CD4-positive, CD25-positive, alpha-beta regulatory T cell (primary cell): ENCODE measurements at regions not wholly inside any gene's neighbourhood (a gene's known extent, or its start where the extent isn't known, plus 50 kb on each side); places are given as distances from the start of the nearest gene placed in this dataset.
A peak's percentile ranks its signal among the peaks of the same experiment; 100 is the strongest.

Source experiments
- ATAC-seq, 2 donors: fragments of 150-1000 bp; cut with Tn5 transposase; one replicate each; pipeline ENCODE4 v1.10.0; 2021; ENCODE audit warnings: low read depth in 2 of 2, moderate number of reproducible peaks in 2 of 2, moderate library complexity in 1 of 2
- DNase-seq, 3 donors: peaks; one replicate each; pipeline versions ENCODE4 v3.0.0 to v3.0.0-alpha.2; 2012 to 2022; ENCODE audit warnings: mixed read lengths in 1 of 3
- H3K27ac ChIP-seq: one replicate; pipeline ENCODE4 v1.7.0; 2013; ENCODE audit warnings: mild to moderate bottlenecking, low read length; ENCODE audit not compliant: insufficient read depth, poor library complexity, severe bottlenecking
- H3K27me3 ChIP-seq: one replicate; pipeline ENCODE4 v1.7.0; 2013; ENCODE audit warnings: low read length; ENCODE audit not compliant: control insufficient read depth, insufficient read depth
- H3K36me3 ChIP-seq: one replicate; pipeline ENCODE4 v1.7.0; 2013; ENCODE audit warnings: mild to moderate bottlenecking, low read length, moderate library complexity; ENCODE audit not compliant: control insufficient read depth, insufficient read depth
- H3K4me1 ChIP-seq: 2 replicates; pipeline ENCODE4 v1.7.0; 2013; ENCODE audit warnings: mild to moderate bottlenecking, low read length; ENCODE audit not compliant: insufficient read depth, control insufficient read depth, poor library complexity, severe bottlenecking
- H3K4me3 ChIP-seq: one replicate; pipeline ENCODE4 v1.7.0; 2013; ENCODE audit warnings: low read depth, mild to moderate bottlenecking, low read length, moderate library complexity
- H3K9me3 ChIP-seq, 2 experiments: 1 replicate in 1 of 2; 2 replicates in 1 of 2; pipeline ENCODE4 v1.7.0; 2013; ENCODE audit warnings: low read length in 2 of 2, mild to moderate bottlenecking in 1 of 2, moderate library complexity in 1 of 2; ENCODE audit not compliant: control insufficient read depth in 2 of 2
- H3K27ac Mint-ChIP-seq, 3 donors: one replicate each; pipeline ENCODE4 v1.8.0; 2020 to 2022; ENCODE audit warnings: mild to moderate bottlenecking in 3 of 3, mixed read lengths in 3 of 3, moderate library complexity in 2 of 3
- H3K27me3 Mint-ChIP-seq: one replicate; pipeline ENCODE4 v1.8.0; 2022; ENCODE audit warnings: mild to moderate bottlenecking, mixed read lengths
- H3K36me3 Mint-ChIP-seq: one replicate; pipeline ENCODE4 v1.8.0; 2020; ENCODE audit warnings: mixed read lengths
- H3K4me1 Mint-ChIP-seq, 4 donors: one replicate each; pipeline ENCODE4 v1.8.0; 2020 to 2022; ENCODE audit warnings: mixed read lengths in 4 of 4, mild to moderate bottlenecking in 1 of 4
- H3K4me3 Mint-ChIP-seq, 4 donors: one replicate each; pipeline ENCODE4 v1.8.0; 2020 to 2022; ENCODE audit warnings: mild to moderate bottlenecking in 4 of 4, mixed read lengths in 4 of 4, moderate library complexity in 3 of 4
- H3K9me3 Mint-ChIP-seq, 7 donors: one replicate each; pipeline ENCODE4 v1.8.0; 2020 to 2022; ENCODE audit warnings: mixed read lengths in 7 of 7, mild to moderate bottlenecking in 3 of 7, moderate library complexity in 2 of 7

- no peaks in the 10 kb centered on the region for H3K9me3 ChIP-seq
- H3K4me1 ChIP-seq: peaks cover 87% of the 10 kb centered on the region
- Mint-ChIP-seq H3K4me3 (peak overlapping the region; percentile 79 to 99 (median 89)), H3K9me3 (peaks cover 0 to 3% (median 0%) of the 10 kb centered on the region in 7 donors), H3K27me3 (peaks cover 12% of the 10 kb centered on the region), H3K36me3 (peaks cover 62% of the 10 kb centered on the region), H3K4me1 (peaks cover 42 to 91% (median 77%) of the 10 kb centered on the region in 4 donors), H3K27ac (peak overlapping the region in 2 of 3 donors; percentile 89 to 97)
- peaks cover 49% of the 10 kb centered on the region for H3K36me3 ChIP-seq
- ATAC-seq: no peak
- peak overlapping the region; percentile 97 for H3K27ac ChIP-seq
- H3K27me3 ChIP-seq: no peaks in the 10 kb centered on the region
- H3K4me3 ChIP-seq: peak overlapping the region; percentile 95
- DNase-seq: no peak
Observed at GRCh38 chr7:130937830-130938229, 203.8 kb upstream of the KLF14 start.

- peaks cover 12% of the 10 kb centered on the region for H3K27me3 Mint-ChIP-seq
- peaks cover 55% of the 10 kb centered on the region for H3K36me3 Mint-ChIP-seq
- peak overlapping the region in 2 of 3 donors; percentile 89 to 97 for H3K27ac Mint-ChIP-seq
- Histone ChIP-seq H3K36me3 (peaks cover 40% of the 10 kb centered on the region), H3K27me3 (no peaks in the 10 kb centered on the region), H3K4me3 (peak overlapping the region; percentile 95), H3K4me1 (peaks cover 88% of the 10 kb centered on the region), H3K9me3 (no peaks in the 10 kb centered on the region), H3K27ac (peak overlapping the region; percentile 97)
- H3K4me1 Mint-ChIP-seq: peaks cover 50 to 91% (median 75%) of the 10 kb centered on the region in 4 donors
- H3K4me3 Mint-ChIP-seq: peak overlapping the region; percentile 79 to 99 (median 89)
- ATAC-seq (peak; percentile 87 to 92), DNase-seq (peak; percentile 65 to 89 (median 85))
- H3K9me3 Mint-ChIP-seq: peaks cover 0 to 3% (median 0%) of the 10 kb centered on the region in 7 donors
Observed at GRCh38 chr7:130938661-130939060, 204.7 kb upstream of the KLF14 start.

- H3K4me3 Mint-ChIP-seq: peak overlapping the region; percentile 83 to 99 (median 92)
- ATAC-seq: no peak
- peaks cover 12% of the 10 kb centered on the region for H3K27me3 Mint-ChIP-seq
- no peak for DNase-seq
- H3K36me3 Mint-ChIP-seq: peaks cover 48% of the 10 kb centered on the region
- H3K27me3 ChIP-seq: no peaks in the 10 kb centered on the region
- H3K4me3 ChIP-seq: peak overlapping the region; percentile 95
- H3K4me1 Mint-ChIP-seq: peaks cover 47 to 90% (median 74%) of the 10 kb centered on the region in 4 donors
- peaks cover 36% of the 10 kb centered on the region for H3K36me3 ChIP-seq
- H3K27ac Mint-ChIP-seq: peak overlapping the region in 2 of 3 donors; percentile 89 to 96
- H3K4me1 ChIP-seq: peaks cover 88% of the 10 kb centered on the region
- H3K27ac ChIP-seq: peak overlapping the region; percentile 97
- H3K9me3 ChIP-seq: no peaks in the 10 kb centered on the region
- H3K9me3 Mint-ChIP-seq: peaks cover 0 to 3% (median 0%) of the 10 kb centered on the region in 7 donors
Observed at GRCh38 chr7:130939321-130940095, 205.5 kb upstream of the KLF14 start.

- Mint-ChIP-seq H3K36me3 (peaks cover 45% of the 10 kb centered on the region), H3K4me1 (peaks cover 53 to 90% (median 75%) of the 10 kb centered on the region in 4 donors), H3K9me3 (peaks cover 0 to 3% (median 0%) of the 10 kb centered on the region in 7 donors), H3K27ac (peak overlapping the region in 2 of 3 donors; percentile 89 to 96), H3K4me3 (peak overlapping the region; percentile 85 to 99 (median 92)), H3K27me3 (peaks cover 12% of the 10 kb centered on the region)
- DNase-seq (no peak), ATAC-seq (no peak)
- no peaks in the 10 kb centered on the region for H3K27me3 ChIP-seq
- no peaks in the 10 kb centered on the region for H3K9me3 ChIP-seq
- peaks cover 88% of the 10 kb centered on the region for H3K4me1 ChIP-seq
- peaks cover 34% of the 10 kb centered on the region for H3K36me3 ChIP-seq
- H3K27ac ChIP-seq: peak overlapping the region; percentile 97
- peak overlapping the region; percentile 95 for H3K4me3 ChIP-seq
Observed at GRCh38 chr7:130940326-130940725, 206.3 kb upstream of the KLF14 start.

- H3K27ac Mint-ChIP-seq: peak overlapping the region in 2 of 3 donors; percentile 87 to 96
- peak overlapping the region; percentile 95 for H3K4me3 ChIP-seq
- H3K36me3 ChIP-seq: peaks cover 28% of the 10 kb centered on the region
- H3K27me3 Mint-ChIP-seq: peaks cover 12% of the 10 kb centered on the region
- H3K4me1 ChIP-seq: peaks cover 88% of the 10 kb centered on the region
- peak overlapping the region; percentile 85 to 99 (median 92) for H3K4me3 Mint-ChIP-seq
- H3K27ac ChIP-seq: peak overlapping the region; percentile 97
- ATAC-seq: no peak
- peaks cover 59 to 90% (median 75%) of the 10 kb centered on the region in 4 donors for H3K4me1 Mint-ChIP-seq
- peaks cover 45% of the 10 kb centered on the region for H3K36me3 Mint-ChIP-seq
- H3K9me3 ChIP-seq: no peaks in the 10 kb centered on the region
- no peaks in the 10 kb centered on the region for H3K27me3 ChIP-seq
- H3K9me3 Mint-ChIP-seq: peaks cover 0 to 3% (median 0%) of the 10 kb centered on the region in 7 donors
- DNase-seq: no peak
Observed at GRCh38 chr7:130940907-130941306, 206.9 kb upstream of the KLF14 start.

- H3K27me3 ChIP-seq: no peaks in the 10 kb centered on the region
- H3K36me3 ChIP-seq: peaks cover 28% of the 10 kb centered on the region
- peak overlapping the region; percentile 85 to 99 (median 92) for H3K4me3 Mint-ChIP-seq
- H3K4me1 Mint-ChIP-seq: peaks cover 59 to 90% (median 76%) of the 10 kb centered on the region in 4 donors
- no peak for ATAC-seq
- H3K9me3 Mint-ChIP-seq: peaks cover 0 to 2% (median 0%) of the 10 kb centered on the region in 7 donors
- no peaks in the 10 kb centered on the region for H3K9me3 ChIP-seq
- H3K4me3 ChIP-seq: peak overlapping the region; percentile 95
- peak; percentile 52 to 54 (median 53) for DNase-seq
- peaks cover 12% of the 10 kb centered on the region for H3K27me3 Mint-ChIP-seq
- H3K27ac Mint-ChIP-seq: peak overlapping the region in 2 of 3 donors; percentile 87 to 96
- peaks cover 88% of the 10 kb centered on the region for H3K4me1 ChIP-seq
- peak overlapping the region; percentile 97 for H3K27ac ChIP-seq
- peaks cover 40% of the 10 kb centered on the region for H3K36me3 Mint-ChIP-seq
Observed at GRCh38 chr7:130941322-130942210, 207.6 kb upstream of the KLF14 start.

GRCh38 chr7:130942211-130942964, 208.4 kb upstream of the KLF14 start:
- DNase-seq (peak; percentile 47 to 53 (median 51)), ATAC-seq (no peak)
- peak overlapping the region in 2 of 3 donors; percentile 87 to 96 for H3K27ac Mint-ChIP-seq
- Histone ChIP-seq H3K27ac (peak overlapping the region; percentile 97), H3K9me3 (no peaks in the 10 kb centered on the region), H3K4me3 (peak overlapping the region; percentile 95), H3K27me3 (no peaks in the 10 kb centered on the region), H3K4me1 (peaks cover 88% of the 10 kb centered on the region), H3K36me3 (peaks cover 25% of the 10 kb centered on the region)
- H3K4me1 Mint-ChIP-seq: peaks cover 56 to 90% (median 74%) of the 10 kb centered on the region in 4 donors
- H3K27me3 Mint-ChIP-seq: peaks cover 12% of the 10 kb centered on the region
- H3K36me3 Mint-ChIP-seq: peaks cover 33% of the 10 kb centered on the region
- H3K9me3 Mint-ChIP-seq: no peaks in the 10 kb centered on the region
- peak overlapping the region; percentile 85 to 99 (median 92) for H3K4me3 Mint-ChIP-seq
